ENCODE measurements at regions not wholly inside any gene's neighbourhood (a gene's known extent, or its start where the extent isn't known, plus 50 kb on each side); places are given as distances from the start of the nearest gene placed in this dataset.

DNA sequence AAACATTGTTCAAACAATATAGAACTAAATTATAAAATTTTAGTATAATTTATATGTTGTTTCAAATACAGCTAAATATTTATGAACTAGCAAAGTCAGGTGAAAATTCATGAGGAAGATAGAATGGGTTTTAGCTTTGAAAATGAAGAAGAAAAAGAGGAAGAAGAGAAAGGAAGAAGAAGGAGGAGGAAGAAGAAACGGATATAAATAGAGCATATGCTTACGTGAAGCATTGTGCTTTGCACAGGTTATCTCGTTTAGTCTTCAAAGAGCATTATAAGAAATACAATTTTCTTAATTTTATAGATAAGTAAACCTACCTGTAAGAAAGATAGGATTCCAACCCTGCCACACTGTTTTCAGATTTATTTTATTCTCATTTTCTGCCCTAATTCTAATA lies 620.6 kb upstream of the DAB2 start:
- DNase-seq (ENCODE audit: low read depth): no peak

- DNase-seq (ENCODE audit: low read depth): no peak
Observed at GRCh38 chr5:40043916-40044315, 619.1 kb upstream of the DAB2 start.

- peak; percentile 26 for DNase-seq (ENCODE audit: low read depth)
Observed at GRCh38 chr5:40041452-40041851, 616.7 kb upstream of the DAB2 start.

DNA sequence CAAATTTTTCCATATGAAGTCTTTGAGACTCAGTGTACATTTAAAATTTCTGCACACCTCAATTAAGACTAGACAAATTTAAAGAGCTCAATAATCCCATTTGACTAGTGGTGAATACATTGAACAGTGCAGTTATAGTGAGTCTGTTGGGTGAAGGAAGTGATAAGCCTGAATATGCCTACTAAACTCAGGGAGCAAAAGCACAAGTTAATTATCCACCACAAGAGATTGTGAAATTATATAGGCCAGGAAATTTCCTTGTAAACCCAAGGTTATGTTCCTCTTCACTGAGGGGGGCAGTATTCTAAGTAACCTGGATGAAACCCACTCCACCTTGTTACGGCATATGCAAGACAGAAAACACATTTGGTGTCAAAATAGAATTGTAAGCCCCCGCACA lies 612.9 kb upstream of the DAB2 start:
- no peak for DNase-seq (ENCODE audit: low read depth)

DNA sequence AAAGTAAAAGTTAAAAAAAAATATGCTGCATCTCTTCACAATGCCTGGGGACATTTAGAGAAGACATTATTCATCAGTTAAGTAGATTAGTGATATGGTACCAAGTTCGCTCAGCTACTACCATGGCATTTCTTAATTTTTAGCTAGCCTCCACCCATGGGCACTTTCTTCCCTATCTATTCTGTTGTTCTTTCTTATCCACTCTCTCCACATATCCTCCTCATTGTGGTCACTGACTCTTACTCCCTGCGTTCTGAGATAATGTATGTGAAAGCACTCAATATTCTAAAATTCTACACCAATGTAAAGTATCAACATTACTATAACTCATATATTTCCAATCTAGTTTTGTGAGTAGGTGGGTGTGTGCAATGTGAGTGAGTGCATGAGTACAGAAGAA lies 609.7 kb upstream of the DAB2 start:
- no peak for DNase-seq (ENCODE audit: low read depth)

DNA sequence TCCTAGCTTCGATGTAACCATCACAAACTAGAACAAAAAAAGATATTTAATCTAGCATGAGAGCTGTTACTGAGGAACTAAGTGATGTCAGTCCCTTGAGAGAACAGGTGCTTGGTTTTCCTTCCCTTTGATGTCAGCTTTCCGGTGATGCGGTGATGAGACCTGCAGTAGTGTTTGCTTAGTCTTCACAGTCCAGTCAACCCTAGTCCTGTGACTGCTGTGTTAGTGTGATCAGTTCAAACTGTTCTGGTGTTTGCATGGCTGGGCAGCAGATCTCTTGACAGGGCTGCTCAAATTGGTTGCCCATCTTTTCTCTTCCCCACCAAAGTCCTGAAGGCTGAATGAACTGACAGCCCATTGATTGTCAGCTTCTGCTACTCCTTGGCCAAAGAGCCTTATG lies 608.6 kb upstream of the DAB2 start:
- DNase-seq (ENCODE audit: low read depth): no peak

- no peak for DNase-seq (ENCODE audit: low read depth)
Observed at GRCh38 chr5:40033009-40033408, 608.2 kb upstream of the DAB2 start.

DNA sequence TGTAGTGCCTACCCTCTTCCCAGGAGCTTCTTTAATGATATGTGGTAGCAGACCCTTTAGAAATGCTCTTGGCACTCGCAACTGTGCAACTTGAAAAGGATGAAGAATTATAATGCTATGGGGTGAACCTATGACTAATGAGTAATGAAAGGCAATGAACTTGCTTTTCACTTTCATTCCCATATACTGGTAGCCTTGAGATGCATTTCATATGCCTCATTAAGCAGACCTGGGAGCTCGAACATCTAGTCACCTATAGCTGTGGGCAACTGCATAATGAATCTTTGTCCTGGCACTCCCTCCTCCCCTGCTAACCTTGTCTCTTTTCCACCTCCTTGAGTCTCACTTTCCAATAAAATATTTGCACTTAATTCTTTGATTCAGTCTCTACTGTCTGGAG lies 605.9 kb upstream of the DAB2 start:
- peak; percentile 7 for DNase-seq (ENCODE audit: low read depth)

- no peak for DNase-seq (ENCODE audit: low read depth)
Observed at GRCh38 chr5:40029711-40030495, 605.1 kb upstream of the DAB2 start.

DNA sequence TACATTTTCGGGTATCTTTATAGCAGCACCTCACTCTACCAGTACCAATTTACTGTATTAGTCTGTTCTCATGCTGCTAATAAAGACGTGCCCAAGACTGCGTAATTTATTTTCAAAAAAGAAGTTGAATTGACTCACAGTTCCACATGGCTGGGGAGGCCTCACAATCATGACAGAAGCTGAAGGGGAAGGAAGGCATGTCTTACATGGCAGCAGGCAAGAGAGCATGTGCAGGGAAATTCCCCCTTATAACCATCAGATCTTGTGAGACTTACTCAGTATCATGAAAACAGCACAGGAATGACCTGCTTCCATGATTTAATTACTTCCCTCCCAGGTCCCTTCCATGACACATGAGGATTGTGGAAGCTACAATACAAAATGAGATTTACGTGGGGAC lies 602.6 kb upstream of the DAB2 start:
- no peak for DNase-seq (ENCODE audit: low read depth)

GRCh38 chr5:40025586-40025985 lies 600.8 kb upstream of the DAB2 start:
- no peak for DNase-seq (ENCODE audit: low read depth)

DNA sequence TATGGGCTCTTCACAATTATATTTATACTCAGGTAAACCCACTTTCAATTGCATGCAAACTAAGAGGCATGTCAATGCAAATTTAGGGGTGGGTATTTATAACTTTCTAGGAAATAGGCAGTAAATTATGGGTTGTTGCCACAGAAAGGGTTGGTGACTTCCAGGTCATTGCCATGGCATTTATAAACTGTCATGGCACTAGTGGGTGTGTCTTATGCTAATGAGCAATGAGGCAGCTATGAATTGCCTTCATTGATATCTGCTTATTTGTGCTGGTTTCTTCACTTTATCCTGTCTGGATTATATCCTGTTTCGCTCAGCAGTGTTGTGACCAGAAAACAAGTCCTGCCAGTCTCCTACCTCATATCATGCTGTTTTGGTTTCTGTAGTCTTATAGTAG lies 597.3 kb upstream of the DAB2 start:
- no peak for DNase-seq (ENCODE audit: low read depth)

GRCh38 chr5:40021007-40021406 lies 596.2 kb upstream of the DAB2 start:
- DNase-seq (ENCODE audit: low read depth): no peak

GRCh38 chr5:40017918-40018317 lies 593.1 kb upstream of the DAB2 start:
- DNase-seq (ENCODE audit: low read depth): no peak

DNA sequence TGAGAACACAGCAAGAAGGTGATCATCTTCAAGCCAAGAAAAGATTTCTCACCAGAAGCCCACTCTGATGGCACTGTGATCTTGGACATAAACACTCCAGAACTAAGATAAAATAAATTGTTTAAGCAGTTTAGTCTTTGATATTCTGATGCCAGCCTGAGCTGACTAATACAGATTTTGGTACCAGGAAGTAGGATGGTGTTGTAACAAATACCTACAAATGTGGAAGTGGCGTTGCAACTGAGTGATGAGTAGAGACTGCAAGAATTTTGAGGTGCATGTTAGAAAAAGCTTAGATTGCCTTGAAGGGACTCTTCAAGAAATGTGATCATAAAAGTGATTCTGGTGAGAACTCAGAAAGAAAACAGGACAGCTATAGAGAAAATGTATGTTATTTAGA lies 592.4 kb upstream of the DAB2 start:
- DNase-seq (ENCODE audit: low read depth): no peak

GRCh38 chr5:40010436-40010835 lies 585.7 kb upstream of the DAB2 start:
- DNase-seq (ENCODE audit: low read depth): no peak

DNA sequence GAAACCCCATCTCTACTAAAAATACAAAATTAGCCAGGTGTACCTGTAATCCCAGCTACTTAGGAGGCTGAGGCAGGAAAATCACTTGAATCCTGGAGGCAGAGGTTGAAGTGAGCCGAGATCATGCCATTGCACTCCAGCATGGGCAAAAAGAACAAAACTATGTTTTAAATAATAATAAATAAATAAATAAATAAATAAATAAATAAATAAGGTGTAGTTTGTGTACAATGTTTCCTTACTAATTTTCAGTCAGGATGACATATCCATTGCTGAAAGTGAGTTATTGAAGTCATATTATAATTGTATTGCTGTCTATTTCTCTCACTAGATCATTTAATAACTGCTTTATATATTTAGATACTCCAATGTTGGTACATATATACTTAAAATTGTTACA lies 581.5 kb upstream of the DAB2 start:
- DNase-seq (ENCODE audit: low read depth): no peak

GRCh38 chr5:40001796-40002195 lies 577.0 kb upstream of the DAB2 start:
- peak; percentile 11 for DNase-seq (ENCODE audit: low read depth)

DNA sequence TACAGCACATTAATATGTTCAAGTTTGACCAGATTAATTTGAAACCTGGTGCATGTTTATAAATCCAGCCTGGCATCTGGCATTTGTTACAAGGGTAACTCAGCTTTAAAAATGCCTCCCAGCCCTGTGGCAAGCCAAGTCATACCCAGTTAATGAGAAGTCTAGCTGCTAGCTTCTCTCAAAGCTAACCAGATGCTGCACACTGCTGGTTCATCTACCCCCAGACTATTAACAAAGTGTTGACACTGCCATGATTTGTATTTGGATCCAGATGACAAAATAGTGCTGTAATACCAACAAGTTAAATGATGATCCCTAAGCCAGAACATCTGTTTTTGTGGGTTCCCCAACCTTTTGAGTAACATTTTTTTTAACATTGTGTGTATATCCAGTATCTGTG lies 573.7 kb upstream of the DAB2 start:
- DNase-seq (ENCODE audit: low read depth): peak; percentile 7

DNA sequence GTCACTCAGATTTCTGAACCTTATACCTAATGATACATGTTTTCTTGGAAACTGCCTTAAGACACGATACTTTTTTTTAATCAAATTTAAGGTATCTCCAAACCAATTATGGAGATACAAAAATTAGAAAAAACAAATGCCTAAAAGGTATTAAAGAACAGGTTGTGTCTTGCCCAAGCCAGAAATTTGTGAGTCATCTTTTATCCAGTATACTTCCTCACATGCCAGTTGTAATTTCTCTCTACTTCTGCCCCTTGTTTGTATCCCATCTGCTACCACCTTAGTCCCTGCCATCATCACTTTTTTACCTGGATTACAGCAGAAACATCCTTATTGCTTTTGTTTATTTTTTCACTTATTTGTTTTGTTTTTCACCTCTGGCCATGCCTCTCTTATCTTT lies 571.2 kb upstream of the DAB2 start:
- no peak for DNase-seq (ENCODE audit: low read depth)

GRCh38 chr5:39992617-39993202 lies 567.9 kb upstream of the DAB2 start:
- DNase-seq (ENCODE audit: low read depth): peak; percentile 31

DNA sequence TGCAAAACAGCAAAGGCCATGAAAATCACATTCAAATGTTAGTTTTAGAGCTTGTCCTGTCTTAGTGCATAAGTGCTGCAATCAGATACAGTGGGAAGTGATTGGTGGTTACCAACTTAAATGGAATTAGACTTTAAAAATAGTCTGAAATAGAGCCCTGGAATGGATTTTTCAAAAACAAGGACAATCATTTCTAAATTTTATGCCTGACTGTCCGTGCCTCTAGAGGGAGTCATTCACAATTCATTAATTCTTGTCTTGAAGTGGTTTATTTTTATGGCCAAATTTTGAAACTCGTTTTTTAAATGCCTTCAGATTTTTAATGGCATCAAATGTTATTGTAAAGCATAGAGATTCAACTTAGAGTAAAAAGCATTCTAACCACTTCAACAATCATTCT lies 561.8 kb upstream of the DAB2 start:
- no peak for DNase-seq (ENCODE audit: low read depth)

DNA sequence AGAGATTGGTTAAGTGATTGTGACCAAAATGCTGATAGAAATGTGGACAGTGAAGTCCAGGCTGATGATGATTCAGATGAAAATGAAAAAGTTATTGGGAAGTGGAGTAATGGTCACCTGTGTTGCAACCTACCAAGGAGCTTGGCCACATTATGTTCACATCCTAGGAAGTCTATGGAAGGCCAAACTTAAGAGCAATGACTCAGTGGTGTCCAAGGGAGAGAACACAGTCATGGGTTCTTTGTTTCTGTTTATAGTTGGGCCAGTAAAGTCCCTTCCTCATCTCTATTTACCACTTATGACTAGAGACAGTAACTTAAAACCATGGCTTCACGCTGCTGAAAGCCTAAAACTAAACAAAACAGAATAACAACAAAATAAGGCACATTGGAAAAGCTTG lies 555.3 kb upstream of the DAB2 start:
- DNase-seq (ENCODE audit: low read depth): peak; percentile 18
